Sigmoid colon (tissue), 4 donors: ENCODE measurements at regions not wholly inside any gene's neighbourhood (a gene's known extent, or its start where the extent isn't known, plus 50 kb on each side); places are given as distances from the start of the nearest gene placed in this dataset.

Experiments
- EP300 ChIP-seq, 4 donors: sonication (generic); formaldehyde crosslinking; IDR thresholded peaks; one replicate each; pipeline ENCODE4 v1.6.1; 2017; ENCODE audit warnings: antibody characterized with exemption in 4 of 4
- POLR2A ChIP-seq, 2 donors: fragments of 450-650 bp; IDR thresholded peaks; one replicate each; pipeline ENCODE4 v1.6.1; 2016; ENCODE audit warnings: antibody characterized with exemption in 2 of 2, mild to moderate bottlenecking in 2 of 2, moderate library complexity in 2 of 2
- TF ChIP-seq, protein P1 (sequence below), 4 experiments: fragments of 450-650 bp in 3 of 4; fragments of 200-600 bp in 1 of 4; IDR thresholded peaks; one replicate each; pipeline ENCODE4 v1.5.1; 2016 to 2019; ENCODE audit warnings: antibody characterized with exemption in 4 of 4, mild to moderate bottlenecking in 3 of 4, moderate library complexity in 2 of 4

- TF ChIP-seq, protein P1, sequence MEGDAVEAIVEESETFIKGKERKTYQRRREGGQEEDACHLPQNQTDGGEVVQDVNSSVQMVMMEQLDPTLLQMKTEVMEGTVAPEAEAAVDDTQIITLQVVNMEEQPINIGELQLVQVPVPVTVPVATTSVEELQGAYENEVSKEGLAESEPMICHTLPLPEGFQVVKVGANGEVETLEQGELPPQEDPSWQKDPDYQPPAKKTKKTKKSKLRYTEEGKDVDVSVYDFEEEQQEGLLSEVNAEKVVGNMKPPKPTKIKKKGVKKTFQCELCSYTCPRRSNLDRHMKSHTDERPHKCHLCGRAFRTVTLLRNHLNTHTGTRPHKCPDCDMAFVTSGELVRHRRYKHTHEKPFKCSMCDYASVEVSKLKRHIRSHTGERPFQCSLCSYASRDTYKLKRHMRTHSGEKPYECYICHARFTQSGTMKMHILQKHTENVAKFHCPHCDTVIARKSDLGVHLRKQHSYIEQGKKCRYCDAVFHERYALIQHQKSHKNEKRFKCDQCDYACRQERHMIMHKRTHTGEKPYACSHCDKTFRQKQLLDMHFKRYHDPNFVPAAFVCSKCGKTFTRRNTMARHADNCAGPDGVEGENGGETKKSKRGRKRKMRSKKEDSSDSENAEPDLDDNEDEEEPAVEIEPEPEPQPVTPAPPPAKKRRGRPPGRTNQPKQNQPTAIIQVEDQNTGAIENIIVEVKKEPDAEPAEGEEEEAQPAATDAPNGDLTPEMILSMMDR (IDR thresholded peaks at IDR 0.05): no peak
- TF ChIP-seq EP300 (IDR thresholded peaks at IDR 0.05) (no peak), POLR2A (IDR thresholded peaks at IDR 0.05) (no peak)
Measured at GRCh38 chr7:116368965-116369364, 130.6 kb upstream of the CAV2 start.
